Lower leg skin (tissue), 3 donors: ENCODE measurements at regions not wholly inside any gene's neighbourhood (a gene's known extent, or its start where the extent isn't known, plus 50 kb on each side); places are given as distances from the start of the nearest gene placed in this dataset.

ENCODE experiments used
- POLR2A ChIP-seq, 2 donors: fragments of 450-650 bp; IDR thresholded peaks; one replicate each; pipeline ENCODE4 v1.6.1; 2016 to 2017; ENCODE audit warnings: antibody characterized with exemption in 2 of 2, mild to moderate bottlenecking in 1 of 2, moderate library complexity in 1 of 2
- TF ChIP-seq, protein P1 (sequence below), 3 donors: fragments of 450-650 bp; IDR thresholded peaks; one replicate each; pipeline ENCODE4 v1.5.1; 2016; ENCODE audit warnings: antibody characterized with exemption in 3 of 3, mild to moderate bottlenecking in 3 of 3, moderate library complexity in 2 of 3

GRCh38 chr1:233844275-233844674, 60.2 kb upstream of the SLC35F3 start:
- no peak for TF ChIP-seq POLR2A (IDR thresholded peaks at IDR 0.05)
- TF ChIP-seq, protein P1, sequence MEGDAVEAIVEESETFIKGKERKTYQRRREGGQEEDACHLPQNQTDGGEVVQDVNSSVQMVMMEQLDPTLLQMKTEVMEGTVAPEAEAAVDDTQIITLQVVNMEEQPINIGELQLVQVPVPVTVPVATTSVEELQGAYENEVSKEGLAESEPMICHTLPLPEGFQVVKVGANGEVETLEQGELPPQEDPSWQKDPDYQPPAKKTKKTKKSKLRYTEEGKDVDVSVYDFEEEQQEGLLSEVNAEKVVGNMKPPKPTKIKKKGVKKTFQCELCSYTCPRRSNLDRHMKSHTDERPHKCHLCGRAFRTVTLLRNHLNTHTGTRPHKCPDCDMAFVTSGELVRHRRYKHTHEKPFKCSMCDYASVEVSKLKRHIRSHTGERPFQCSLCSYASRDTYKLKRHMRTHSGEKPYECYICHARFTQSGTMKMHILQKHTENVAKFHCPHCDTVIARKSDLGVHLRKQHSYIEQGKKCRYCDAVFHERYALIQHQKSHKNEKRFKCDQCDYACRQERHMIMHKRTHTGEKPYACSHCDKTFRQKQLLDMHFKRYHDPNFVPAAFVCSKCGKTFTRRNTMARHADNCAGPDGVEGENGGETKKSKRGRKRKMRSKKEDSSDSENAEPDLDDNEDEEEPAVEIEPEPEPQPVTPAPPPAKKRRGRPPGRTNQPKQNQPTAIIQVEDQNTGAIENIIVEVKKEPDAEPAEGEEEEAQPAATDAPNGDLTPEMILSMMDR (IDR thresholded peaks at IDR 0.05), result no peak
